ENCODE measurements at regions not wholly inside any gene's neighbourhood (a gene's known extent, or its start where the extent isn't known, plus 50 kb on each side); places are given as distances from the start of the nearest gene placed in this dataset.

DNA sequence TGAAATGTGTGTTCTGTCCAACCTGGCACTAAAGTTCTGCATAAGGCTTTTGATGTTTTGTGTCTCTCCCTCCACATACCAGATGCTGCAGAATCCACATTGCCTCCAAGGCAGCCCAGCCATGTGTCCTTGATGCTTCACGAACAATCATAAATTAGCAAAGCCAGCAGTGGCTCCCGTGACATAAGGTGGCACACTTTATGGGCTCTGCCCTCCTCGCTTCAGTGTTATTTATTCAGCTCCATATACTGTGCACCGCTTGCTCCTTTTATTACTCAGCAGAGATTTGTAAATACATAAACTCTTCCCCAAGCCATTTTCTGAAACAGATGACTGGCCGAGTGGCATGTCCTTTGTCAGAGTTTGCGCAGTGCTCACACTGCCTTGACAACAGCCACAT lies 112.8 kb upstream of the SLC35F3 start:
- TF ChIP-seq, protein P1, sequence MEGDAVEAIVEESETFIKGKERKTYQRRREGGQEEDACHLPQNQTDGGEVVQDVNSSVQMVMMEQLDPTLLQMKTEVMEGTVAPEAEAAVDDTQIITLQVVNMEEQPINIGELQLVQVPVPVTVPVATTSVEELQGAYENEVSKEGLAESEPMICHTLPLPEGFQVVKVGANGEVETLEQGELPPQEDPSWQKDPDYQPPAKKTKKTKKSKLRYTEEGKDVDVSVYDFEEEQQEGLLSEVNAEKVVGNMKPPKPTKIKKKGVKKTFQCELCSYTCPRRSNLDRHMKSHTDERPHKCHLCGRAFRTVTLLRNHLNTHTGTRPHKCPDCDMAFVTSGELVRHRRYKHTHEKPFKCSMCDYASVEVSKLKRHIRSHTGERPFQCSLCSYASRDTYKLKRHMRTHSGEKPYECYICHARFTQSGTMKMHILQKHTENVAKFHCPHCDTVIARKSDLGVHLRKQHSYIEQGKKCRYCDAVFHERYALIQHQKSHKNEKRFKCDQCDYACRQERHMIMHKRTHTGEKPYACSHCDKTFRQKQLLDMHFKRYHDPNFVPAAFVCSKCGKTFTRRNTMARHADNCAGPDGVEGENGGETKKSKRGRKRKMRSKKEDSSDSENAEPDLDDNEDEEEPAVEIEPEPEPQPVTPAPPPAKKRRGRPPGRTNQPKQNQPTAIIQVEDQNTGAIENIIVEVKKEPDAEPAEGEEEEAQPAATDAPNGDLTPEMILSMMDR (IDR thresholded peaks at IDR 0.05) = no peak
- TF ChIP-seq POLR2AphosphoS5 (IDR thresholded peaks at IDR 0.05; ENCODE audit: insufficient read depth in 1 of 2, low read depth in 1 of 2) = no peak
- no peak for TF ChIP-seq POLR2A (IDR thresholded peaks at IDR 0.05)
- intact Hi-C loops (cut with DNase I) = loop anchor here (10.0 kb wide), 1 partner anchor 337 kb away; no protein-coding TSS in a partner anchor

DNA sequence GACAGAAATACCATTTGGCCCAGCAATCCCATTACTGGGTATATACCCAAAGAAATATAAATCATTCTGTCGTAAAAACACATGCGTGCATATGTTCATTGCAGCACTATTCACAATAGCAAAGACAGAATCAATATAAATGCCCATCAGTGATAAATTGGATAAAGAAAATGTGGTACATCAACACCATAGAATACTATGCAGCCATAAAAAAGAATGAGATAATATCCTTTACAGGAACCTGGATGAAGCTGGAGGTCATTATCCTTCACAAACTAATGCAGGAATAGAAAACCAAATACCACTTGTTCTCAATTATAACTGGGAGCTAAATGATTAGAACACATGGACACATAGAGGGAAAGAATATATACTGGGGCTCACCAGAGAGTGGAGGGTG lies 109.6 kb upstream of the SLC35F3 start:
- no peaks in the 10 kb centered on the region for H3K36me3 ChIP-seq
- no peak overlapping the region for H3K27ac ChIP-seq
- intact Hi-C loops (cut with DNase I) = loop anchor here (10.0 kb wide), 1 partner anchor 340 kb away; no protein-coding TSS in a partner anchor

More for the DNA sequence above, 112.8 kb upstream of the SLC35F3 start:
- no peaks in the 10 kb centered on the region for H3K4me1 ChIP-seq
- no peak overlapping the region for H3K4me3 ChIP-seq
- H3K27me3 ChIP-seq = no peaks in the 10 kb centered on the region
- no peaks in the 10 kb centered on the region for H3K9me3 ChIP-seq
- H3K27ac ChIP-seq = no peak overlapping the region
- no peak for DNase-seq (ENCODE audit: extremely low spot score in 2 of 2)
- no peaks in the 10 kb centered on the region for H3K36me3 ChIP-seq

GRCh38 chr1:233796146-233796783 lies 108.2 kb upstream of the SLC35F3 start:
- no peak for TF ChIP-seq POLR2AphosphoS5 (IDR thresholded peaks at IDR 0.05; ENCODE audit: insufficient read depth in 1 of 2, low read depth in 1 of 2)
- no peak for TF ChIP-seq POLR2A (IDR thresholded peaks at IDR 0.05)
- TF ChIP-seq, protein P1 (IDR thresholded peaks at IDR 0.05) = no peak
- Histone ChIP-seq H3K4me1 (no peaks in the 10 kb centered on the region), H3K36me3 (no peaks in the 10 kb centered on the region), H3K9me3 (no peaks in the 10 kb centered on the region), H3K27me3 (no peaks in the 10 kb centered on the region), H3K4me3 (no peak overlapping the region), H3K27ac (no peak overlapping the region)
- intact Hi-C loops (cut with DNase I) = loop anchor here (10.0 kb wide), 1 partner anchor 341 kb away; no protein-coding TSS in a partner anchor
- DNase-seq (ENCODE audit: extremely low spot score in 2 of 2) = no peak

More for the DNA sequence above, 109.6 kb upstream of the SLC35F3 start:
- H3K4me1 ChIP-seq = no peaks in the 10 kb centered on the region
- DNase-seq (ENCODE audit: extremely low spot score in 2 of 2) = no peak
- H3K4me3 ChIP-seq = no peak overlapping the region
- H3K9me3 ChIP-seq = no peaks in the 10 kb centered on the region
- H3K27me3 ChIP-seq = no peaks in the 10 kb centered on the region
- TF ChIP-seq, protein P1 (IDR thresholded peaks at IDR 0.05) = no peak
- no peak for TF ChIP-seq POLR2AphosphoS5 (IDR thresholded peaks at IDR 0.05; ENCODE audit: insufficient read depth in 1 of 2, low read depth in 1 of 2)
- no peak for TF ChIP-seq POLR2A (IDR thresholded peaks at IDR 0.05)

- no peak overlapping the region for H3K4me3 ChIP-seq
- no peaks in the 10 kb centered on the region for H3K27me3 ChIP-seq
- H3K9me3 ChIP-seq = no peaks in the 10 kb centered on the region
- no peaks in the 10 kb centered on the region for H3K36me3 ChIP-seq
- intact Hi-C loops (cut with DNase I) = no loop called here
- H3K27ac ChIP-seq = no peak overlapping the region
- no peak for TF ChIP-seq POLR2AphosphoS5 (IDR thresholded peaks at IDR 0.05; ENCODE audit: insufficient read depth in 1 of 2, low read depth in 1 of 2)
- TF ChIP-seq, protein P1 (IDR thresholded peaks at IDR 0.05) = no peak
- no peak for TF ChIP-seq POLR2A (IDR thresholded peaks at IDR 0.05)
- no peak for DNase-seq (ENCODE audit: extremely low spot score in 2 of 2)
- no peaks in the 10 kb centered on the region for H3K4me1 ChIP-seq
Observed at GRCh38 chr1:233802611-233803010, 101.9 kb upstream of the SLC35F3 start.

GRCh38 chr1:233805786-233806185 lies 98.7 kb upstream of the SLC35F3 start:
- H3K27me3 ChIP-seq = no peaks in the 10 kb centered on the region
- H3K9me3 ChIP-seq = no peaks in the 10 kb centered on the region

More at GRCh38 chr1:233805786-233806185, 98.7 kb upstream of the SLC35F3 start:
- intact Hi-C loops (cut with DNase I) = no loop called here
- no peak for DNase-seq (ENCODE audit: extremely low spot score in 2 of 2)
- H3K4me3 ChIP-seq = no peak overlapping the region
- no peak overlapping the region for H3K27ac ChIP-seq
- no peak for TF ChIP-seq POLR2AphosphoS5 (IDR thresholded peaks at IDR 0.05; ENCODE audit: insufficient read depth in 1 of 2, low read depth in 1 of 2)
- TF ChIP-seq POLR2A (IDR thresholded peaks at IDR 0.05) = no peak
- TF ChIP-seq, protein P1 (IDR thresholded peaks at IDR 0.05) = no peak
- no peaks in the 10 kb centered on the region for H3K36me3 ChIP-seq
- no peaks in the 10 kb centered on the region for H3K4me1 ChIP-seq
